Adrenal gland (tissue), 5 donors: ENCODE measurements at regions not wholly inside any gene's neighbourhood (a gene's known extent, or its start where the extent isn't known, plus 50 kb on each side); places are given as distances from the start of the nearest gene placed in this dataset.

Source experiments
- POLR2A ChIP-seq, 2 donors: fragments of 450-650 bp; IDR thresholded peaks; one replicate each; pipeline ENCODE4 v1.6.1; 2017; ENCODE audit warnings: antibody characterized with exemption in 2 of 2, mild to moderate bottlenecking in 2 of 2, moderate library complexity in 1 of 2
- TF ChIP-seq, protein P1 (sequence below), 6 experiments: fragments of 450-650 bp in 4 of 6; fragments of 200-600 bp in 2 of 6; sonication (generic) in 1 of 6; IDR thresholded peaks; 1 replicate in 5 of 6; 2 replicates in 1 of 6; pipeline versions ENCODE4 v1.5.1 to v1.8.0; 2016 to 2021; ENCODE audit warnings: antibody characterized with exemption in 6 of 6, mild to moderate bottlenecking in 2 of 6, moderate library complexity in 1 of 6
- donor health status: DM: no; HTN: no; CAD: no.

DNA sequence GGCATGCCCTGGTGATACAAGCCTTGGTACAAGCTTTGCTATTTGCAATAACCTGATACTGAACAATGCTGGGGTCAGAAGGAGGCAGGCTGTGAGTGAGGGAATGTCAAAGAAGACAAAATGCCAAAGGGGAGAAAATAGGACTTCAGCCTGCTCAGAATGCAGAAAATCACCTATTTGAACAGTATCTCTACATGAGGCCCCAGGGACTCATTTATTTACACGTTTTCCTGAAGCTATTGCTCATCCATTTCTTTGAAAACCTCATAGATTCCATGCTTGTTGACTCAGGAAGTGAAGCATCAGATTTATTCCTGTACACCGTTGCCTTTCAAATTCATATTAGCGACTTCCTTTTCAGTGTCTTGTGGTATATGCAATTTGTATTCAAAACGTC lies 69.4 kb upstream of the CBLN2 start:
- TF ChIP-seq, protein P1, sequence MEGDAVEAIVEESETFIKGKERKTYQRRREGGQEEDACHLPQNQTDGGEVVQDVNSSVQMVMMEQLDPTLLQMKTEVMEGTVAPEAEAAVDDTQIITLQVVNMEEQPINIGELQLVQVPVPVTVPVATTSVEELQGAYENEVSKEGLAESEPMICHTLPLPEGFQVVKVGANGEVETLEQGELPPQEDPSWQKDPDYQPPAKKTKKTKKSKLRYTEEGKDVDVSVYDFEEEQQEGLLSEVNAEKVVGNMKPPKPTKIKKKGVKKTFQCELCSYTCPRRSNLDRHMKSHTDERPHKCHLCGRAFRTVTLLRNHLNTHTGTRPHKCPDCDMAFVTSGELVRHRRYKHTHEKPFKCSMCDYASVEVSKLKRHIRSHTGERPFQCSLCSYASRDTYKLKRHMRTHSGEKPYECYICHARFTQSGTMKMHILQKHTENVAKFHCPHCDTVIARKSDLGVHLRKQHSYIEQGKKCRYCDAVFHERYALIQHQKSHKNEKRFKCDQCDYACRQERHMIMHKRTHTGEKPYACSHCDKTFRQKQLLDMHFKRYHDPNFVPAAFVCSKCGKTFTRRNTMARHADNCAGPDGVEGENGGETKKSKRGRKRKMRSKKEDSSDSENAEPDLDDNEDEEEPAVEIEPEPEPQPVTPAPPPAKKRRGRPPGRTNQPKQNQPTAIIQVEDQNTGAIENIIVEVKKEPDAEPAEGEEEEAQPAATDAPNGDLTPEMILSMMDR (IDR thresholded peaks at IDR 0.05), result no peak
- no peak for TF ChIP-seq POLR2A (IDR thresholded peaks at IDR 0.05)
